GM12891 (cell line): ENCODE measurements at regions not wholly inside any gene's neighbourhood (a gene's known extent, or its start where the extent isn't known, plus 50 kb on each side); places are given as distances from the start of the nearest gene placed in this dataset.

Experiments used
- PAX5 ChIP-seq: IDR thresholded peaks from 2 replicates; pipeline ENCODE4 v1.6.1; 2011; ENCODE audit warnings: low read length, moderate library complexity, mild to moderate bottlenecking; ENCODE audit not compliant: insufficient read depth, severe bottlenecking
- POLR2A ChIP-seq: IDR thresholded peaks from 2 replicates; pipeline ENCODE4 v1.6.1; 2011; ENCODE audit warnings: low read depth, low read length, control low read depth

DNA sequence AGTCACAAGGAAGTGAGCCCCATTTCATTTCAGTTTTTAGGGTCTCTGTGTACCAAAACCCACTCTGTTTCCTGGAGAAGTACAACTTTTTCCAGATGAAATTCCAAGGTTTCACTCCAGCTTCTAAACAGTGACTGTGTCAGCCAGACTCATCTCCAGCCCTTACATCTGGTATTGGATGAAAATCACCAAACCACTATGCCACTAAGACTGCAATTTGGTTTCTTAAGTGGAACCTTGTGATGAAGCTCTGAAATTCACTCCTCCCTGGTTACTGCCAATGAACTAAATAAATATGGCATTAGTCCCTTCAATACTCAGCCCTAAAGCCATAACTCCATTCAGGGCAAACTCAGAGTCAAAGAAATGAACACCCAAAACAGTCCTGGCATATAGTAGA is 211.2 kb upstream of the DAPK1 start:
- no peak for TF ChIP-seq POLR2A
- no peak for TF ChIP-seq PAX5
